K562 (cell line): ENCODE measurements at regions not wholly inside any gene's neighbourhood (a gene's known extent, or its start where the extent isn't known, plus 50 kb on each side); places are given as distances from the start of the nearest gene placed in this dataset.

Experiments used
- ATAC-seq: fragments of 200-7000 bp; cut with Tn5 transposase; 3 replicates; pipeline ENCODE4 v1.9.1; 2020; ENCODE audit warnings: moderate library complexity
- BruUV-seq: library from RNA; stranded (reverse); fragments of 400-500 nt; replicated peaks from 2 replicates; lab custom pipeline; 2021; lab: Mats Ljungman, UMichigan
- CTCF ChIA-PET: fragments of 300-600 bp; formaldehyde crosslinking; extraction: SDS; loops from one replicate; lab custom pipeline; 2021; ENCODE audit warnings: low intra/inter-chr PET ratio; lab: Yijun Ruan, JAX
- POLR2A ChIA-PET: fragments of 300-600, 350-650 bp; sonication (Branson Sonifier 250); formaldehyde crosslinking; extraction: SDS; loops from one replicate; lab custom pipeline; 2021; ENCODE audit warnings: antibody characterized with exemption, inconsistent platforms; lab: Yijun Ruan, JAX
- DNase-seq, 4 experiments: peaks; one replicate each; pipeline versions ENCODE4 v3.0.0 to v3.0.0-alpha.2; 2011 to 2018; ENCODE audit warnings: low spot score in 3 of 4, mixed read lengths in 3 of 4; ENCODE audit errors: extremely low read depth in 1 of 4
- FAIRE-seq: peaks from 2 replicates; lab custom pipeline; 2011; peaks lifted over from hg19 to GRCh38; lab: Jason Lieb, UNC
- H2AFZ ChIP-seq: 2 replicates; pipeline ENCODE4 v1.6.0; 2011; ENCODE audit warnings: low read depth, low read length, control low read depth, inconsistent platforms
- H3K27ac ChIP-seq: fragments of 200-600 bp; 3 replicates; pipeline ENCODE4 v1.8.0; 2011; ENCODE audit warnings: low read depth, mild to moderate bottlenecking, control low read depth, inconsistent platforms, low read length, moderate library complexity, mixed read lengths; ENCODE audit errors: extremely low read depth
- H3K27me3 ChIP-seq, 2 experiments: fragments of 300-600 bp in 1 of 2; 2 replicates in 1 of 2; 3 replicates in 1 of 2; pipeline versions ENCODE4 v1.6.0 to v1.8.0; 2011; ENCODE audit warnings: inconsistent platforms in 2 of 2, low read length in 2 of 2, mild to moderate bottlenecking in 1 of 2, mixed read lengths in 1 of 2, moderate library complexity in 1 of 2; ENCODE audit not compliant: control insufficient read depth in 2 of 2, insufficient read depth in 2 of 2
- H3K36me3 ChIP-seq: fragments of 300-600 bp; 3 replicates; pipeline ENCODE4 v1.8.0; 2011; ENCODE audit warnings: mild to moderate bottlenecking, low read length, inconsistent platforms; ENCODE audit not compliant: control insufficient read depth, insufficient read depth
- H3K4me1 ChIP-seq, 2 experiments: fragments of 200-600 bp in 1 of 2; replicated peaks in 1 of 2; 2 replicates in 1 of 2; 3 replicates in 1 of 2; pipeline versions ENCODE4 v1.5.1 to v1.8.0; 2011; ENCODE audit warnings: inconsistent platforms in 2 of 2, low read length in 2 of 2, mild to moderate bottlenecking in 1 of 2, mixed read lengths in 1 of 2, moderate library complexity in 1 of 2; ENCODE audit not compliant: control insufficient read depth in 2 of 2, insufficient read depth in 2 of 2
- H3K4me2 ChIP-seq: 2 replicates; pipeline ENCODE4 v1.6.1; 2011; ENCODE audit warnings: low read length, control low read depth, inconsistent platforms, mixed read lengths; ENCODE audit not compliant: insufficient read depth
- H3K4me3 ChIP-seq: fragments of 200-600 bp; sonication (generic), shearing (Covaris generic); 2 replicates; pipeline ENCODE4 v1.5.1; 2016; ENCODE audit warnings: control low read depth, inconsistent platforms
- H3K79me2 ChIP-seq: fragments of 200-600 bp; 3 replicates; pipeline ENCODE4 v1.8.0; 2011; ENCODE audit warnings: low read length, inconsistent platforms; ENCODE audit not compliant: control insufficient read depth, insufficient read depth
- H3K9ac ChIP-seq, 2 experiments: 2 replicates each; pipeline versions ENCODE4 v1.6.0 to v1.6.1; 2011; ENCODE audit warnings: low read depth in 2 of 2, low read length in 2 of 2, control low read depth in 1 of 2, inconsistent platforms in 1 of 2, mild to moderate bottlenecking in 1 of 2, mixed read lengths in 1 of 2; ENCODE audit not compliant: insufficient read depth in 1 of 2
- H3K9me1 ChIP-seq: one replicate; pipeline ENCODE4 v1.6.0; 2011; ENCODE audit warnings: inconsistent platforms, mild to moderate bottlenecking, low read length, moderate library complexity; ENCODE audit not compliant: control insufficient read depth, insufficient read depth
- H3K9me3 ChIP-seq: replicated peaks from 2 replicates; pipeline ENCODE4 v1.5.1; 2011; ENCODE audit warnings: low read depth, low read length, inconsistent platforms; ENCODE audit not compliant: control insufficient read depth, insufficient read depth
- H4K20me1 ChIP-seq: replicated peaks from 2 replicates; pipeline ENCODE4 v1.6.1; 2011; ENCODE audit warnings: low read length, inconsistent platforms, mixed read lengths; ENCODE audit not compliant: control insufficient read depth, insufficient read depth
- GMEB1 ChIP-seq: fragments of 250-450 bp; sonication (Bioruptor Pico); IDR thresholded peaks from 2 replicates; pipeline ENCODE4 v1.4.0; 2020; ENCODE audit warnings: mild to moderate bottlenecking
- MEF2A ChIP-seq: IDR thresholded peaks from 2 replicates; pipeline ENCODE4 v1.6.1; 2011; ENCODE audit warnings: low read depth, mild to moderate bottlenecking, low read length, moderate library complexity; ENCODE audit not compliant: control insufficient read depth
- MXI1 ChIP-seq: IDR thresholded peaks from 2 replicates; pipeline ENCODE4 v1.6.1; 2011; ENCODE audit warnings: low read depth, mild to moderate bottlenecking, improper control_type of control experiment, low read length
- ZNF696 ChIP-seq: fragments of 250-450 bp; sonication (Bioruptor Pico); conservative IDR thresholded peaks from 2 replicates; pipeline ENCODE4 v1.4.0; 2020; ENCODE audit warnings: mild to moderate bottlenecking, moderate library complexity
- WGBS: fragments of 100-300 bp; shearing (Covaris generic); methylation state at CpG from one replicate; pipeline ENCODE4 v1.1.6; 2016; ENCODE audit warnings: low coverage, mixed read lengths; ENCODE audit not compliant: insufficient coverage; ENCODE audit errors: missing lambda C conversion rate; 5-methylcytosine and 5-hydroxymethylcytosine counted together
- in situ Hi-C: fragments of 300-500 bp; cut with MboI; formaldehyde crosslinking; loops from 4 replicates; pipeline ENCODE4 v1.15.0; 2018; ENCODE audit warnings: inconsistent platforms, mixed read lengths
- intact Hi-C: fragments of 100-400 bp; cut with micrococcal nuclease; formaldehyde crosslinking; loops from 2 replicates; pipeline ENCODE4 v1.14.2; 2022

- TF ChIP-seq MXI1 (peak; percentile 57; the same call in 1 of the 2 replicates), MEF2A (no peak), GMEB1 (CRISPR knock-in tag) (no peak)
These were observed 174.9 kb upstream of the NRP1 start (continued) for GRCh38 chr10:33509231-33509831.

DNA sequence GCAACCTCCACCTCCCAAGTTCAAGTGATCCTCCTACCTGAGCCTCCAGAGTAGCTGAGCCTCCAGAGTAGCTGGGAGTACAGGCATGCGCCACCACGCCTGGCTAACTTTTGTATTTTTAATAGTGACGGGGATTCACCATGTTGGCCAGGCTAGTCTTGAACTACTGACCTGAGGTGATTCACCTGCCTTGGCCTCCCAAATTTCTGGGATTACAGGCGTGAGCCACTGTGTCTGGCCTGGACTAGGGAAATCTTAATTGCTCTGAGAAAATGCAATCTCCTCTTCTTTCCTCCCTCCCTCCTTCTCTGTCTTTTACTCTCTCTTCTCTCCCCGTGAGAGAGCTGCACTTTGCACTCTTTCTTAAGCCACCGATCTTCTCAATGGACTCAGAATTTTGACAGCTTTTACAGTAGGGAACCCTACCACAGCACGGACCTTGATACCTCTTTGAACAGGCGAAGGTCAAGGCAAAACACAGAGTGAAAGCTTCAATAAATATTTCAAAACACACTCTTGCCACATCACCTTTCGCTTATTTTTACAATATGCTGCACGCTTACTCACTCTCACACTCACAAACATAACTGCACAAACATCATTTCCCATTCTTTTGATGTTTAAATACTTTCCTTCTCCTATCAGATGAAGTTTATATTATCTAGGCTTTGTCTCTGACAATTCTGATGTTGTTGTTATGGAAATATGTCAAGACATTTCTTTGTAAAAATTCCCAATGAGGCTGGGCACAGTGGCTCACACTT, 173.4 kb upstream of the NRP1 start:
- in situ Hi-C loops: no loop called here
- BruUV-seq: no TSS peak
- no peak for DNase-seq
- no peaks in the 10 kb centered on the region for H3K9me3 ChIP-seq
- H3K36me3 ChIP-seq: no peaks in the 10 kb centered on the region
- H2AFZ ChIP-seq: no peak overlapping the region
- no peaks in the 10 kb centered on the region for H3K27me3 ChIP-seq
- ChIA-PET CTCF (no interaction called here), POLR2A (interaction anchor here (0.7 kb wide), 1 partner anchor 10 kb away, joined by 3 read pairs; no protein-coding TSS in a partner anchor)
- no peaks in the 10 kb centered on the region for H3K79me2 ChIP-seq
- no peak overlapping the region for H3K4me2 ChIP-seq
- no peak overlapping the region for H3K4me3 ChIP-seq
- intact Hi-C loops: no loop called here
- no peak for ATAC-seq
- TF ChIP-seq ZNF696 (CRISPR knock-in tag): no peak
- no peak overlapping the region for H3K9ac ChIP-seq
- H3K4me1 ChIP-seq: peaks cover 0 to 2% of the 10 kb centered on the region in 2 experiments; a peak in 3 of 5 replicates
- no peaks in the 10 kb centered on the region for H3K9me1 ChIP-seq
- whole genome bisulfite sequencing: 30% methylated on average over 10 of the region's 10 CpGs
- FAIRE-seq: no peak
- no peaks in the 10 kb centered on the region for H4K20me1 ChIP-seq
- H3K27ac ChIP-seq: no peak overlapping the region
